ENCODE measurements at regions not wholly inside any gene's neighbourhood (a gene's known extent, or its start where the extent isn't known, plus 50 kb on each side); places are given as distances from the start of the nearest gene placed in this dataset.

DNA sequence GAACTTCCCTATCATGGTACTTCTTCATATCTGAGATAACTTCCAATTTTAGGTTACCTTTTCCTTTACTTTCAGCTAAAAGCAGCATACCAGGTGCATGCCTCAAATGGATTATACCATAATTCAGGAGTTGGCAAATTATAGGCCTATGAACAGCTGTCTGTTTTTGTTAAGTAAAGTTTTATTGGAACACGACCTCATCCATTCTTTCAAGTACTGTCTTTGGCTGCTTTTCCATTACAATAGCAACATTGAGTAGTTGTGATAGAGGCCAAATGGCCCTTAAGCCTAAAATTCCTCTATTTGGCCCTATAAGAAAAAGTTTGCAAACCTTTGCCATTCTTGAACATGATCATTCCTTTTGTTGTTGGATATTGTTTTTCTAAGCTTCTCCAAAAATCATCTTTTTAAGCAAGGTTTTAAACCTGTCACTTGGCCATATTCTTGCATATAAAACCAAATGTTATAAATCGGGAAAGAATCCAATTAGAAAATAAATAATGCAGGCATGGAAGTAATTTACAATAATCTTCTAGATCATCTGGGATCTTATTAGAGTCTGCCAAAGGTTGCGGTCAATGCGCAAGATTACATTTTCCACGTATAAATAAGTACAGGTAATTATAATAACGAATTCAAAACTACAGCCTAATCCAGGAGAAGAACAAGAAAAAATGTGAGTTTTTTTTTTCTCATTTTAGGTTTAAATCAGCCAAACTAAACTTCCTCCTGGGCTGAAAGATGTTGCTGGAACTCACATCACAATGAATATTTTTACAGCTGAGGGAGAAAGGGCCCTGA is 226.5 kb upstream of the ANKRD55 start:
- TF ChIP-seq, protein P1, sequence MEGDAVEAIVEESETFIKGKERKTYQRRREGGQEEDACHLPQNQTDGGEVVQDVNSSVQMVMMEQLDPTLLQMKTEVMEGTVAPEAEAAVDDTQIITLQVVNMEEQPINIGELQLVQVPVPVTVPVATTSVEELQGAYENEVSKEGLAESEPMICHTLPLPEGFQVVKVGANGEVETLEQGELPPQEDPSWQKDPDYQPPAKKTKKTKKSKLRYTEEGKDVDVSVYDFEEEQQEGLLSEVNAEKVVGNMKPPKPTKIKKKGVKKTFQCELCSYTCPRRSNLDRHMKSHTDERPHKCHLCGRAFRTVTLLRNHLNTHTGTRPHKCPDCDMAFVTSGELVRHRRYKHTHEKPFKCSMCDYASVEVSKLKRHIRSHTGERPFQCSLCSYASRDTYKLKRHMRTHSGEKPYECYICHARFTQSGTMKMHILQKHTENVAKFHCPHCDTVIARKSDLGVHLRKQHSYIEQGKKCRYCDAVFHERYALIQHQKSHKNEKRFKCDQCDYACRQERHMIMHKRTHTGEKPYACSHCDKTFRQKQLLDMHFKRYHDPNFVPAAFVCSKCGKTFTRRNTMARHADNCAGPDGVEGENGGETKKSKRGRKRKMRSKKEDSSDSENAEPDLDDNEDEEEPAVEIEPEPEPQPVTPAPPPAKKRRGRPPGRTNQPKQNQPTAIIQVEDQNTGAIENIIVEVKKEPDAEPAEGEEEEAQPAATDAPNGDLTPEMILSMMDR (IDR thresholded peaks at IDR 0.05): no peak
- TF ChIP-seq POLR2A (IDR thresholded peaks at IDR 0.05) (no peak), POLR2AphosphoS5 (IDR thresholded peaks at IDR 0.05) (no peak)

All from stomach (tissue), 4 donors.